ENCODE measurements at regions not wholly inside any gene's neighbourhood (a gene's known extent, or its start where the extent isn't known, plus 50 kb on each side); places are given as distances from the start of the nearest gene placed in this dataset.

- Histone ChIP-seq H3K36me3 (ENCODE audit: insufficient read depth, low read length, poor library complexity, severe bottlenecking) (no peaks in the 10 kb centered on the region), H3K9me3 (ENCODE audit: low read depth, low read length, poor library complexity, severe bottlenecking) (no peaks in the 10 kb centered on the region), H3K4me3 (ENCODE audit: low read depth, low read length, poor library complexity, severe bottlenecking) (no peak overlapping the region), H3K27ac (ENCODE audit: low read depth, low read length, poor library complexity, severe bottlenecking) (no peak overlapping the region), H3K27me3 (replicated peaks; ENCODE audit: insufficient read depth, low read depth, low read length, poor library complexity) (no peaks in the 10 kb centered on the region), H3K4me1 (ENCODE audit: insufficient read depth, low read length, poor library complexity, severe bottlenecking) (no peaks in the 10 kb centered on the region)
- intact Hi-C loops (cut with micrococcal nuclease; ENCODE audit: unreplicated experiment) = no loop called here
- POLR2A ChIA-PET (ENCODE audit: low non-redundant PET) = no interaction called here
- TF ChIP-seq CTCF (conservative IDR thresholded peaks at IDR 0.05; ENCODE audit: low read depth, low read length) (no peak), EZH2 (IDR thresholded peaks at IDR 0.05; ENCODE audit: borderline replicate concordance, low read depth, low read length, poor library complexity, severe bottlenecking) (no peak)
- BruUV-seq (replicated peaks) = no TSS peak
- no peak for DNase-seq (ENCODE audit: low spot score)
- CTCF ChIA-PET = no interaction called here
Observed at GRCh38 chr4:66034671-66035070, 364.4 kb upstream of the EPHA5 start.

- no peak overlapping the region for H3K27ac ChIP-seq (ENCODE audit: low read depth, low read length, poor library complexity, severe bottlenecking)
- POLR2A ChIA-PET (ENCODE audit: low non-redundant PET) = no interaction called here
- CTCF ChIA-PET = no interaction called here
- no peaks in the 10 kb centered on the region for H3K36me3 ChIP-seq (ENCODE audit: insufficient read depth, low read length, poor library complexity, severe bottlenecking)
- H3K4me3 ChIP-seq (ENCODE audit: low read depth, low read length, poor library complexity, severe bottlenecking) = no peak overlapping the region
- intact Hi-C loops (cut with micrococcal nuclease; ENCODE audit: unreplicated experiment) = no loop called here
- H3K4me1 ChIP-seq (ENCODE audit: insufficient read depth, low read length, poor library complexity, severe bottlenecking) = no peaks in the 10 kb centered on the region
- no peak for DNase-seq (ENCODE audit: low spot score)
- H3K9me3 ChIP-seq (ENCODE audit: low read depth, low read length, poor library complexity, severe bottlenecking) = no peaks in the 10 kb centered on the region
- no TSS peak for BruUV-seq (replicated peaks)
- TF ChIP-seq EZH2 (IDR thresholded peaks at IDR 0.05; ENCODE audit: borderline replicate concordance, low read depth, low read length, poor library complexity, severe bottlenecking) (no peak), CTCF (conservative IDR thresholded peaks at IDR 0.05; ENCODE audit: low read depth, low read length) (no peak)
- H3K27me3 ChIP-seq (replicated peaks; ENCODE audit: insufficient read depth, low read depth, low read length, poor library complexity) = no peaks in the 10 kb centered on the region
Observed at GRCh38 chr4:66034262-66034661, 364.0 kb upstream of the EPHA5 start.

GRCh38 chr4:66032571-66032970 lies 362.3 kb upstream of the EPHA5 start:
- no TSS peak for BruUV-seq (replicated peaks)
- no peak for TF ChIP-seq CTCF (conservative IDR thresholded peaks at IDR 0.05; ENCODE audit: low read depth, low read length)
- no peak for TF ChIP-seq EZH2 (IDR thresholded peaks at IDR 0.05; ENCODE audit: borderline replicate concordance, low read depth, low read length, poor library complexity, severe bottlenecking)
- no peak overlapping the region for H3K4me3 ChIP-seq (ENCODE audit: low read depth, low read length, poor library complexity, severe bottlenecking)
- H3K27ac ChIP-seq (ENCODE audit: low read depth, low read length, poor library complexity, severe bottlenecking) = no peak overlapping the region
- DNase-seq (ENCODE audit: low spot score) = no peak
- H3K36me3 ChIP-seq (ENCODE audit: insufficient read depth, low read length, poor library complexity, severe bottlenecking) = no peaks in the 10 kb centered on the region
- H3K4me1 ChIP-seq (ENCODE audit: insufficient read depth, low read length, poor library complexity, severe bottlenecking) = no peaks in the 10 kb centered on the region
- POLR2A ChIA-PET (ENCODE audit: low non-redundant PET) = no interaction called here
- intact Hi-C loops (cut with micrococcal nuclease; ENCODE audit: unreplicated experiment) = no loop called here
- no peaks in the 10 kb centered on the region for H3K27me3 ChIP-seq (replicated peaks; ENCODE audit: insufficient read depth, low read depth, low read length, poor library complexity)
- no peaks in the 10 kb centered on the region for H3K9me3 ChIP-seq (ENCODE audit: low read depth, low read length, poor library complexity, severe bottlenecking)
- CTCF ChIA-PET = no interaction called here
